ENCODE measurements at regions not wholly inside any gene's neighbourhood (a gene's known extent, or its start where the extent isn't known, plus 50 kb on each side); places are given as distances from the start of the nearest gene placed in this dataset.

DNA sequence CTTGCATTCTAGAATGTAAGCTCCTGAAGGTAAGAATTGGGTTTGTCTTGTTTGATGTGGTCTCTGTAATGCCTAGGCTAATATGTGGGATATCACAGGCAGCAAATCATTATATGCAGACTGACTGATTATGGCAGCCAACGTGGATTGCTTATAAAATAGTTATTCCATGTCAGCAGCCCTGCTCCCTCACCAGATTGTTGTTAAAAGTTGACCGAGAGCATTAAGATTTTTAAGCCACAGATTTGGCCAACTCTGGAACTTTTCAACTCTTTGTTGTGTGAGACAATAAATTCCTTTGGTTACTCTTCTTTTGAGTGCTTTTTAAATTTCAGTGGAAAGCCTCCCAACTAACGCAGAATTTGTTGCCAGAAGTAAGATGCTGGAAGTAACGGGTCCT is 92.6 kb upstream of the FAM216B start:
- DNase-seq (ENCODE audit: low spot score), result no peak
- no peak for TF ChIP-seq RELA (CRISPR knock-in tag; IDR thresholded peaks at IDR 0.05; ENCODE audit: borderline replicate concordance)
- TF ChIP-seq ETV6 (CRISPR knock-in tag; IDR thresholded peaks at IDR 0.05), result no peak
- no peak for TF ChIP-seq FOXP4 (CRISPR knock-in tag; IDR thresholded peaks at IDR 0.05)
- TF ChIP-seq ATF6 (CRISPR knock-in tag; IDR thresholded peaks at IDR 0.05), result no peak
- ATAC-seq, result no peak
- Mint-ChIP-seq H3K27ac (no peak overlapping the region), H3K4me1 (peaks cover 4% of the 10 kb centered on the region; the same call in 1 of the 2 replicates), H3K4me3 (no peak overlapping the region), H3K27me3 (ENCODE audit: low read depth) (no peaks in the 10 kb centered on the region), H3K9me3 (peaks cover 9% of the 10 kb centered on the region), H3K36me3 (no peaks in the 10 kb centered on the region)
- ChIA-PET CTCF (no interaction called here), POLR2A (interaction anchor here (0.9 kb wide), 1 partner anchor 19 kb away, joined by 3 read pairs; no protein-coding TSS in a partner anchor)

- no peak for DNase-seq (ENCODE audit: low spot score)
- no peak overlapping the region for H3K27ac Mint-ChIP-seq
- no peaks in the 10 kb centered on the region for H3K4me1 Mint-ChIP-seq
- no peak overlapping the region for H3K4me3 Mint-ChIP-seq
- ChIA-PET POLR2A (no interaction called here), CTCF (no interaction called here)
- no peaks in the 10 kb centered on the region for H3K27me3 Mint-ChIP-seq (ENCODE audit: low read depth)
- peaks cover 5% of the 10 kb centered on the region for H3K9me3 Mint-ChIP-seq
- no peak for ATAC-seq
- H3K36me3 Mint-ChIP-seq, result no peaks in the 10 kb centered on the region
- no peak for TF ChIP-seq USF2 (CRISPR knock-in tag; IDR thresholded peaks at IDR 0.05)
- TF ChIP-seq, protein P1, sequence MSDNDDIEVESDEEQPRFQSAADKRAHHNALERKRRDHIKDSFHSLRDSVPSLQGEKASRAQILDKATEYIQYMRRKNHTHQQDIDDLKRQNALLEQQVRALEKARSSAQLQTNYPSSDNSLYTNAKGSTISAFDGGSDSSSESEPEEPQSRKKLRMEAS (CRISPR knock-in tag; IDR thresholded peaks at IDR 0.05), result no peak
- TF ChIP-seq JUN (CRISPR knock-in tag; IDR thresholded peaks at IDR 0.05), result no peak
- TF ChIP-seq, protein P2, sequence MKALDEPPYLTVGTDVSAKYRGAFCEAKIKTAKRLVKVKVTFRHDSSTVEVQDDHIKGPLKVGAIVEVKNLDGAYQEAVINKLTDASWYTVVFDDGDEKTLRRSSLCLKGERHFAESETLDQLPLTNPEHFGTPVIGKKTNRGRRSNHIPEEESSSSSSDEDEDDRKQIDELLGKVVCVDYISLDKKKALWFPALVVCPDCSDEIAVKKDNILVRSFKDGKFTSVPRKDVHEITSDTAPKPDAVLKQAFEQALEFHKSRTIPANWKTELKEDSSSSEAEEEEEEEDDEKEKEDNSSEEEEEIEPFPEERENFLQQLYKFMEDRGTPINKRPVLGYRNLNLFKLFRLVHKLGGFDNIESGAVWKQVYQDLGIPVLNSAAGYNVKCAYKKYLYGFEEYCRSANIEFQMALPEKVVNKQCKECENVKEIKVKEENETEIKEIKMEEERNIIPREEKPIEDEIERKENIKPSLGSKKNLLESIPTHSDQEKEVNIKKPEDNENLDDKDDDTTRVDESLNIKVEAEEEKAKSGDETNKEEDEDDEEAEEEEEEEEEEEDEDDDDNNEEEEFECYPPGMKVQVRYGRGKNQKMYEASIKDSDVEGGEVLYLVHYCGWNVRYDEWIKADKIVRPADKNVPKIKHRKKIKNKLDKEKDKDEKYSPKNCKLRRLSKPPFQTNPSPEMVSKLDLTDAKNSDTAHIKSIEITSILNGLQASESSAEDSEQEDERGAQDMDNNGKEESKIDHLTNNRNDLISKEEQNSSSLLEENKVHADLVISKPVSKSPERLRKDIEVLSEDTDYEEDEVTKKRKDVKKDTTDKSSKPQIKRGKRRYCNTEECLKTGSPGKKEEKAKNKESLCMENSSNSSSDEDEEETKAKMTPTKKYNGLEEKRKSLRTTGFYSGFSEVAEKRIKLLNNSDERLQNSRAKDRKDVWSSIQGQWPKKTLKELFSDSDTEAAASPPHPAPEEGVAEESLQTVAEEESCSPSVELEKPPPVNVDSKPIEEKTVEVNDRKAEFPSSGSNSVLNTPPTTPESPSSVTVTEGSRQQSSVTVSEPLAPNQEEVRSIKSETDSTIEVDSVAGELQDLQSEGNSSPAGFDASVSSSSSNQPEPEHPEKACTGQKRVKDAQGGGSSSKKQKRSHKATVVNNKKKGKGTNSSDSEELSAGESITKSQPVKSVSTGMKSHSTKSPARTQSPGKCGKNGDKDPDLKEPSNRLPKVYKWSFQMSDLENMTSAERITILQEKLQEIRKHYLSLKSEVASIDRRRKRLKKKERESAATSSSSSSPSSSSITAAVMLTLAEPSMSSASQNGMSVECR (CRISPR knock-in tag; IDR thresholded peaks at IDR 0.05; ENCODE audit: borderline replicate concordance), result no peak
- TF ChIP-seq, protein P3, sequence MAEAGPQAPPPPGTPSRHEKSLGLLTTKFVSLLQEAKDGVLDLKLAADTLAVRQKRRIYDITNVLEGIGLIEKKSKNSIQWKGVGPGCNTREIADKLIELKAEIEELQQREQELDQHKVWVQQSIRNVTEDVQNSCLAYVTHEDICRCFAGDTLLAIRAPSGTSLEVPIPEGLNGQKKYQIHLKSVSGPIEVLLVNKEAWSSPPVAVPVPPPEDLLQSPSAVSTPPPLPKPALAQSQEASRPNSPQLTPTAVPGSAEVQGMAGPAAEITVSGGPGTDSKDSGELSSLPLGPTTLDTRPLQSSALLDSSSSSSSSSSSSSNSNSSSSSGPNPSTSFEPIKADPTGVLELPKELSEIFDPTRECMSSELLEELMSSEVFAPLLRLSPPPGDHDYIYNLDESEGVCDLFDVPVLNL (CRISPR knock-in tag; IDR thresholded peaks at IDR 0.05; ENCODE audit: borderline replicate concordance, low read depth), result no peak
- no peak for TF ChIP-seq MXD4 (CRISPR knock-in tag; IDR thresholded peaks at IDR 0.05; ENCODE audit: borderline replicate concordance)
- no peak for TF ChIP-seq ZNF281 (CRISPR knock-in tag; IDR thresholded peaks at IDR 0.05)
- TF ChIP-seq E2F5 (CRISPR knock-in tag; IDR thresholded peaks at IDR 0.05), result no peak
- TF ChIP-seq, protein P4, sequence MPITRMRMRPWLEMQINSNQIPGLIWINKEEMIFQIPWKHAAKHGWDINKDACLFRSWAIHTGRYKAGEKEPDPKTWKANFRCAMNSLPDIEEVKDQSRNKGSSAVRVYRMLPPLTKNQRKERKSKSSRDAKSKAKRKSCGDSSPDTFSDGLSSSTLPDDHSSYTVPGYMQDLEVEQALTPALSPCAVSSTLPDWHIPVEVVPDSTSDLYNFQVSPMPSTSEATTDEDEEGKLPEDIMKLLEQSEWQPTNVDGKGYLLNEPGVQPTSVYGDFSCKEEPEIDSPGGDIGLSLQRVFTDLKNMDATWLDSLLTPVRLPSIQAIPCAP (CRISPR knock-in tag; IDR thresholded peaks at IDR 0.05), result no peak
- TF ChIP-seq CREM (CRISPR knock-in tag; IDR thresholded peaks at IDR 0.05), result no peak
- TF ChIP-seq GABPB1 (CRISPR knock-in tag; IDR thresholded peaks at IDR 0.05), result no peak
- TF ChIP-seq TCF7 (CRISPR knock-in tag; IDR thresholded peaks at IDR 0.05; ENCODE audit: low read depth), result no peak
- TF ChIP-seq ZBTB43 (CRISPR knock-in tag; IDR thresholded peaks at IDR 0.05), result no peak
- TF ChIP-seq NR3C1 (CRISPR knock-in tag; conservative IDR thresholded peaks at IDR 0.05; ENCODE audit: low read depth), result no peak
Observed at GRCh38 chr13:42696191-42696590, 85.2 kb upstream of the FAM216B start.

All from WTC11 (cell line).